ENCODE measurements at regions not wholly inside any gene's neighbourhood (a gene's known extent, or its start where the extent isn't known, plus 50 kb on each side); places are given as distances from the start of the nearest gene placed in this dataset.

GRCh38 chr2:163248376-163249253 lies 410.0 kb upstream of the KCNH7 start:
- H3K27me3 ChIP-seq (ENCODE audit: insufficient read depth, low read depth, severe bottlenecking) = no peaks in the 10 kb centered on the region
- no peak overlapping the region for H3K4me3 ChIP-seq (ENCODE audit: low read depth, low read length)
- no peak for DNase-seq
- no peaks in the 10 kb centered on the region for H3K36me3 ChIP-seq
- H3K9me3 ChIP-seq (ENCODE audit: severe bottlenecking) = no peaks in the 10 kb centered on the region
- TF ChIP-seq CTCF (IDR thresholded peaks at IDR 0.05; ENCODE audit: low read depth, low read length) = no peak
- H3K27ac ChIP-seq = no peak overlapping the region

- Histone ChIP-seq H3K4me3 (ENCODE audit: low read depth, low read length) (no peak overlapping the region), H3K27me3 (ENCODE audit: insufficient read depth, low read depth, severe bottlenecking) (no peaks in the 10 kb centered on the region), H3K27ac (no peak overlapping the region), H3K36me3 (no peaks in the 10 kb centered on the region), H3K9me3 (ENCODE audit: severe bottlenecking) (no peaks in the 10 kb centered on the region)
- no peak for TF ChIP-seq CTCF (IDR thresholded peaks at IDR 0.05; ENCODE audit: low read depth, low read length)
- DNase-seq = no peak
Measured at GRCh38 chr2:163247847-163248220, 409.3 kb upstream of the KCNH7 start.

GRCh38 chr2:163247156-163247846 lies 408.7 kb upstream of the KCNH7 start:
- H3K27ac ChIP-seq = no peak overlapping the region
- TF ChIP-seq CTCF (IDR thresholded peaks at IDR 0.05; ENCODE audit: low read depth, low read length) = no peak
- DNase-seq = no peak

GRCh38 chr2:163246135-163246534 lies 407.6 kb upstream of the KCNH7 start:
- Histone ChIP-seq H3K36me3 (no peaks in the 10 kb centered on the region), H3K4me3 (ENCODE audit: low read depth, low read length) (no peak overlapping the region), H3K9me3 (ENCODE audit: severe bottlenecking) (peaks cover 2% of the 10 kb centered on the region), H3K27me3 (ENCODE audit: insufficient read depth, low read depth, severe bottlenecking) (no peaks in the 10 kb centered on the region), H3K27ac (no peak overlapping the region)
- no peak for TF ChIP-seq CTCF (IDR thresholded peaks at IDR 0.05; ENCODE audit: low read depth, low read length)
- DNase-seq = no peak

More at GRCh38 chr2:163247156-163247846, 408.7 kb upstream of the KCNH7 start:
- no peaks in the 10 kb centered on the region for H3K36me3 ChIP-seq
- H3K4me3 ChIP-seq (ENCODE audit: low read depth, low read length) = no peak overlapping the region
- no peaks in the 10 kb centered on the region for H3K27me3 ChIP-seq (ENCODE audit: insufficient read depth, low read depth, severe bottlenecking)
- H3K9me3 ChIP-seq (ENCODE audit: severe bottlenecking) = no peaks in the 10 kb centered on the region

- no peak for DNase-seq
- H3K27ac ChIP-seq = no peak overlapping the region
- no peaks in the 10 kb centered on the region for H3K9me3 ChIP-seq (ENCODE audit: severe bottlenecking)
- TF ChIP-seq CTCF (IDR thresholded peaks at IDR 0.05; ENCODE audit: low read depth, low read length) = no peak
- no peaks in the 10 kb centered on the region for H3K27me3 ChIP-seq (ENCODE audit: insufficient read depth, low read depth, severe bottlenecking)
- H3K36me3 ChIP-seq = no peaks in the 10 kb centered on the region
- no peak overlapping the region for H3K4me3 ChIP-seq (ENCODE audit: low read depth, low read length)
Measured at GRCh38 chr2:163236553-163236952, 398.0 kb upstream of the KCNH7 start.
